CD4-positive, alpha-beta T cell treated with Interleukin-1 beta for 1 hour (primary cell): ENCODE measurements at regions not wholly inside any gene's neighbourhood (a gene's known extent, or its start where the extent isn't known, plus 50 kb on each side); places are given as distances from the start of the nearest gene placed in this dataset.

Experiments
- DNase-seq, 2 donors: peaks; one replicate each; pipeline ENCODE4 v3.0.0-alpha.2; 2020 to 2022

DNA sequence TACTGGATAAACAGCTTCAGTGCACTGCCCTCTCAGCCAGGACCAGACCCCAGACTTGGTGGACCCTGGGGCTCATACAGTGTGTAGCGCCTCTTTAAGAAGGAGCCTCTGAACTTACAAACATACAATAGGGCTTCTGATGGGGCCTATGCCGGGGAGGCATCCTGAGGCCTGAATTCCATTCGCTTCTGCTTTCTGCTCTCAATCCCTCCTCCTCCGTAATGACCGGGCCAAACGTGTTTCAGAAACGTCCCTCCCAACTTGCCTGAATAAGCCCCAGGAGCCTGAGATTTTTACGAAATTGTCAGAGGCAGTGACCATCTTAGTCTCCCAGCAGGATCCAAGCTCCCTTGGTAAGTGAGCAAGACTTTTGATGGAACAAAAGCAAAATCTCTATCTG, 128.1 kb upstream of the BOD1 start:
- no peak for DNase-seq

DNA sequence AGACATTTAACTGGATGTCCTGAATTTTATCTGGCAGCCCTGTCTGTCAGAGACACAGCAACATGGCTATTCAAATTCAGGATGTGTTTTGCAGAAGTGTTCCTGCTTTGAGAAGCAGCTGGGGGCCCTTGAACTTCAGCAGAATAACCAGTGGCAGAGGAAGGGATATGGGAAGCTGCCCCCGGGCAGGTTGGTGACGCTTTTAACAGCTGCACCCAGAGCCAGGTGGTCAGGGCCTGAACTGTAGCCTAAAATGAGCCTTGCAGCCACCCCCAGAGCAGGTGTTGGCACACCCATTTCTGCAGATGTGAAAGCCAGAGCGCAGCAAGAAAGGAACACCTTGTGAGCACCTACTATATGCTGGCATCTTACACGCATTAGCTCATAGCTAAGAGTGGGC, 128.7 kb upstream of the BOD1 start:
- DNase-seq: peak in 1 of 2 donors; percentile 65

DNA sequence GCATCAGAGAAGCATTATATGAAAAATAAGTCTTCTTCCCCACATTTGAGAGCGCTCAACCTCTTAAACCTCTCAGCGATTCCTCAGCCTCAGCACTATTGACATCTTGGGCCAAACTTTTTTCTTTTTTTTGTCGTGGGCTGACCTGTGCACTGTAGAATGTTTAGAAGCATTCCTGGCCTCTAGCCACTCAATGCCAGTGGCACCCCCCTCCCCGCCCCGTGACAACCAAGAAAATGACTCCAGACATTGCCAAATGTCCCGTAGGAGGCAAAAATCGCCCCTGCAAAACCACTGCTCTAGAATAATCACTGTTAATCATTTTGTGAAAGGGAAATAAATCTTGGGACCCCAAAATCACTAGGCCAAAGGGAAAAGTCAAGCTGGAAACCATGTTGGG, 129.1 kb upstream of the BOD1 start:
- no peak for DNase-seq

DNA sequence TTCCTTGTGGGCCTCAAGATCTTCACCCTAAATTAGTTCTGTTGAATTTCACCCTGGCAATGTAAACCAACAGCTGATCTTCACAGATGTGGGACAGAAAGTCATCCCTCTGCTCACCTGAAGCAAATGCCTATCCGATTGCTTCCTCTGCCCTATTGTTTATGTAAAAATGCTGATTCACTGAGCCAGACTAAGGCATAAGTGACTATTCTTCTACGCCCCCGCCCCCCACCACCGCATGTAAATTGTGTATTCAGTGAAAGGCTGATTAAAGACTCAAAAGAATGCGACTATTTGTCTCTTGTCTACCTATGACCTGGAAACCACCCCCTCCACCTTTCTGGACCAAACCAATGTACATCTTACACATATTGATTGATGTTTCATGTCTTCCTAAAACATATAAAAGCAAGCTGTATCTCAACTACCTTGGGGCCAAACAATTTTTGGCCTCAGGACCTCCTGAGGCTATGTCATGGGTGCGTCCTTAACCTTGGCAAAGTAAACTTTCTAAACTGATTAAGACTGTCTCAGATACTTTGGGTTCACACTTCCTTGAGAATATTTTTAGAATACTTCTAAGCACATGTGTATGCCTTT, 129.7 kb upstream of the BOD1 start:
- DNase-seq: no peak

DNA sequence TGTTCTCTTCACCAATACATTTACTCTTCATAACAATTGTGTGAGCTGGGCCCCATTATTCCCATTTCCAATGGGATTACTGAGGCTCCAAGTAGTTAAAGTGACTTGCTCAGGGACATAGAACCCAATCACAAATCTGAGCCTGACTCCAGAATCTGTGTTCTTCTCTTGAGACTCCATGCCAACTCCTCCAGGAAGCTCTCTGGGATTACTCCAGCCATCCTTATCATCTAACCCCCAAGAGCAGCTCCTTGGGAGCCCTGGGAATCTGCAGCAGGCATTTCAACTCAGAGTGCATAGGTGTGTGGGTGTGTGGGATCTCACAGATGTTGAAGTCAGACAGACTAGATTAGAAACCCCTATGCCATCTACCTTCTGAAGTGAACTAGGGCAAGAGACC, 131.4 kb upstream of the BOD1 start:
- DNase-seq: no peak

DNA sequence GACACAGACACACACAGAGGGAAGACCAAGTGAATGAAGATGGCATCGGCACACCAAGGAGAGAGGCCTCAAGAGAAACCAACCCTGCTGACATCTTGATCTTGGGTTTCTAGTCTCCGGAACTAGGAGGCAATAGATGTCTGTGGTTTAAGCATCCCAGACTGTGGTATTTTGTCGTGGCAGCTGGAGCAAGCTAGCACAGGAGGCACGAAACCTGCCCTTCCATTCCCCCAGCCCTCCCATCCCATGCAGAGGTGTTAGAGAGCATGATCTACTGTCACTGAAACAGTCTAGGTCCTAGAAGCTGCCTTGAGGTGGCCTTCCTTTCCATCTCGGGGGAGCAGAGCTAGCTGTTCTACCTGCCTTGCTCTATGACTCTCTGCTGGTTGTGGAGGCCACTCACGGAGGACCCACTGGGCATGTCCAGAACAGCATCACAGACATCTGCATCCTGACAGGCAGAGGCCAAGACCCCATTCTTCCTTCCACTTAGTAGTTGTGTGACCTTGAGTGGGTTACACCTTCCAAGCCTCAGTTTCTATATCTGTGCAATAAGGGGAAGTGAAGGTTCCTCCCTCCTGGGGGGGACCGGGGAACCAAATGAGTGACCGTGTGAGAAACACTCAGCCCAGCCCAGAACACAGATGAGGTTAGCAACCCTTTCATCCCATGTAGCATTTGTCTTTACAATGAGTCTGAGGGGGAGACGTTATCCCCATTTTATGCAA, 134.3 kb upstream of the BOD1 start:
- no peak for DNase-seq

DNA sequence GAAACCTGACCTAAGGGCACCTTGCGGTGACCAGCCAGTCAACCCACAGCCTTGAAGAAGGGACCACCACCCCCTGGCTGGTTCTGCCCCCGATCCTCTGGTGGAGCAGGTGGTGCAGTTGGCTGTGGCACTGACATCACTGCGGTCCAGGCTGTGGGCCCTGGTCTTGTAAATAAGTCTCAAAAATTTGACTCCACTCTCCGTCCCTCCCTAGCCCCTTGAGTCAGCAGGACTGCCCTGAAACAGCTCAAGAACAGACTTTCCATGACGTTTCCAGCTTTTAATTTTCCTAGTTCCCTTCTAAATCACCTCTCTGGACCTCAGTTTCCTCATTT, 134.8 kb upstream of the BOD1 start:
- DNase-seq: no peak

DNA sequence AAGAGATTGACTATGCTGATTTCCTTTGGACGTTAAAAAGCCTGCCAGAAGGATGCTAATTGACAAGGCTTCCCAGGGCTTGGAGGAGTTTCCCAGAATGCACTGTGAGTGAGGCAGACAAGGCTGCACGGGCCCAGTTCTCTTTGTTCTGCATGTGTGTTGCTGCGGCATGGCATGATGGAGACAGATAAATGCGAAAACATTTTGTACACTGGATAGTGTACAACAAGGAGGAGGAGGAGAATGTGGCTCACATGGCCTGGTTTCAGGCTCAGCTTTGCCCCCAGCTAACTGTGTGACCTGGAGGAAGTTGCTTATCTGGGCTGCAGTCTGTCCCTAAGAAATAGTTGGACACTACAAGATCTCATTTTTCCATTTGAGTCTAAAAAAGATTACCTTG, 135.5 kb upstream of the CPEB4 start:
- DNase-seq: no peak

DNA sequence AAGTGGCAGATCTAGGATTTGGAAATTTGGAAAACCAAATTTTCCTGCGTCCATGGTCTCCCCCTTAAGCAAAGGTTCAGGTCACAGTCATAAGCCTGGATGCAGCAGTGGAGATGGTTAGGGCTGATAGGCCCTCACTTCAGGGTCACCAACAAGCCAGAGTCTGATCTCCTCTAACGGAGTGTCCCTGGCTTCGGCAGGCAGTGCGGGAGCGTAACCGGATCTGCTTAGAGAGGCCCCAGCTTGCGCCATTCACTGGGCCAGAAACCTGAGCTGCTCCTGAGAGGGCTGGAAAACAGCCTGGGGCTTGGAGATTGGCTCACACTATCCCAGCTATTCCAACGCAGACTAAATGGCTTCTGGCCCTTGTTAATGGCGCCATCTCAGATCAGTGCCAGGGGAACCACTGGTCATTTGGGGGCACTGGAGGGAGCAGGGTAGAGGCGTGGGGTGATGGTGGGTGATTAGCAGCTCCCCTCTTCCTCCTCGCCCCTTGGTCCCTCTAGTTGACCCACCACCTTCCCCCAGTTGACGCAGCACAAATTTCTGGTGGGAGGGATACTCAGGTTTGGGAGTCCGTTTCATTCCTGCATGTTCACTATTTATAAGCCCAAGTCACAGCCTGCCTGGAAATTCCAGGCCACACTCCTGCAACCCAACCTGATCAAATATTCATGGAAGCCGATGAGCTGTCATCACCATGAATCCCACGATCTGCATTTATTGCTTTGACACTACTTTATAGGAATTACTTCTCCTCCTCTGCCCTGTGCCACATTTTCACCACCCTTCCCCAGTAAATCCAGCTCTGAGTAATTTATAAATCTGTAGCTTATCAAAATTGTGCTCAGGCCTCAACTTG, 134.6 kb upstream of the CPEB4 start:
- no peak for DNase-seq

DNA sequence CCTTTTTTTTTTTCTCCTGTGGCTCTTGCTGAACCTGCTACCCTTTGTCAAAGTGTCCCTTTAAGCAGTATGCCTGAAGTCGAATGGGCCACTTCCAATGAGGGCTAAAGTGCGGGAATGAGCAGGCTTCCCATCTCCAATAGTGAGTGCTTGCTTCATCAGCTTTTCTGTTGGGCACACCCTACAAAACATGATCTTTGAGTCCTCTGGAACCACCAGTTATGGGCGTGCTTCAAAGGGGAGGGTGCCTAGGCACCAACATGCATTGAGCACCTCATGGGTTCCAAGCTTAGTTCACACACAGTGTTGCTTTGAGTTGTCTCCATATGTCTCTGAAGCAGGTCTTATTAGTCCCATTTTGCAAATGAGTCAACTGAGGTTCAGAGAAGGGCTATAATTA, 132.8 kb upstream of the CPEB4 start:
- no peak for DNase-seq

DNA sequence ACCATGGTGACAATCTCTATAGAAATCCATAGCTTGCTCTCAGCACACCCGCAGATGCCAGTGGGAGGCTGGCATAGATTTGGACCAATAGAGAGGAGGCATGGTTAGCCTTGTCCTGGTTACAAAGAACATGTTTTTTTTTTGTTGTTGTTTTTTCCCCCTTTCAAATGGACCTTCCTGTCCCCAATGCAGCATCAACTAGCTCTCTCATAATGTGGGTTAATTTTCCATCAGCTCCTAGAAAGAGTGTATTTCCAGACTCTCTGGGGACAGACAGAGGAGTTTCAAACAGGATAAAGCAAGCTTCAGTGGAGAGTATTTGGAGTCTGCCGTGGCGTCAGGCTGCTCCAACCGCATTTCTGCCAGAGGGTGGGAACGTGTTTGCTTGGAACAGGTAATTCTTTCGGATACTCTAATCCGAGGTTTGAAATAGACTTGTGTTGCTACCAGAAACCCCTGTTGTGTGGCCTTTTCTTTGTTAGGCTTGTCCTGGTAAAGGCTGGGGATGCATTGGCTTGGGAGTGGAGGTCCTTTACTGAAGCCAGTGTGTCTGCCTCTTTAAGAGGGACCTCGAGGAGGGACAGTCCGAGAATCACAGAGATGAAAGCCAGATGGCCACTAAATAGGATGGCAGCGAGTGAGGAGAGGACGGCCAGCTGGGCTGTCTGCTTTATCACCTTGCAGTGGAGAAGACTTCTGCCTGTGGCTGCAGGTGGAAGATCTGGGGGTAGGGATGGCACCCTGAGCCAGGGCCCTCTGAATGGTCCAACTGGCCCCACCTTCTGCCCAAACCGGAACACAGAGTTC, 130.5 kb upstream of the CPEB4 start:
- DNase-seq: no peak

DNA sequence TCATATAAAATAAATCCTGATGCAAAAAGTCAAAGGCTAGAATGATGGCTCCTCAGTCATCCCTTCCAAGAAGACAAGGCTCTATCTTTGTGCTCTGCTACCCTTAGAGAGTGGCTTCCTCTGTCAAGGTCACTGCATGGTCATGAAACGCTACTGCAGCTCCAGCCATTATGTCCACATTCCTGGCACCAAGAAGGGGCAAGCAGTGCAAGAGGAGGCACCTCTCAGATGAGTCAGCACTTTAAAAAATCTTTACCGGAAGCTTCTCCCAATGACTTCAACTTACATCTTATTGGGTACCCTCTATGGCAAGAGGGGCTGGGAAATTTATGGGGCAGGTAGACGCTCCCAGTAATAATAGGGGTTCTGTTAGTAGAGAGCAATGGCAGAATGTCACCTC, 129.5 kb upstream of the CPEB4 start:
- no peak for DNase-seq

DNA sequence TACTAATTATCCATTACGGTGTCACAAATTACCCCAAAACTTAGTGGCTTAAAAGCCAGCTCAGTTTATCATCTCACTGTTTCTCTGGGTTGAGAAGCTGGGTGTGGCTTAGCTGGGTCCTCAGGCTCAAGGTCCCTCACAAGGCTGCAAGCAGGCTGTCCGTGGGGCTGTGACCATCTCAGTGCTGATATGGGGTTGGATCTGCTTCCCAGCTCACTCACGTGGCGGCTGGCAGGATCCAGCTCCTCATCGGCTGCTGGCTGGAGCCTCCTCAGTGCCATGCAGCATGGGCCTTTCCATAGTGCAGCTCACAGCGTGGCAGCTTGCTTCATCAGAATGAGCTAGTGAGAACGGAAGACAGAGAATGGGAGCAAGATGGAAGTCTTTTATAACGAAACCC, 128.5 kb upstream of the CPEB4 start:
- DNase-seq: no peak

DNA sequence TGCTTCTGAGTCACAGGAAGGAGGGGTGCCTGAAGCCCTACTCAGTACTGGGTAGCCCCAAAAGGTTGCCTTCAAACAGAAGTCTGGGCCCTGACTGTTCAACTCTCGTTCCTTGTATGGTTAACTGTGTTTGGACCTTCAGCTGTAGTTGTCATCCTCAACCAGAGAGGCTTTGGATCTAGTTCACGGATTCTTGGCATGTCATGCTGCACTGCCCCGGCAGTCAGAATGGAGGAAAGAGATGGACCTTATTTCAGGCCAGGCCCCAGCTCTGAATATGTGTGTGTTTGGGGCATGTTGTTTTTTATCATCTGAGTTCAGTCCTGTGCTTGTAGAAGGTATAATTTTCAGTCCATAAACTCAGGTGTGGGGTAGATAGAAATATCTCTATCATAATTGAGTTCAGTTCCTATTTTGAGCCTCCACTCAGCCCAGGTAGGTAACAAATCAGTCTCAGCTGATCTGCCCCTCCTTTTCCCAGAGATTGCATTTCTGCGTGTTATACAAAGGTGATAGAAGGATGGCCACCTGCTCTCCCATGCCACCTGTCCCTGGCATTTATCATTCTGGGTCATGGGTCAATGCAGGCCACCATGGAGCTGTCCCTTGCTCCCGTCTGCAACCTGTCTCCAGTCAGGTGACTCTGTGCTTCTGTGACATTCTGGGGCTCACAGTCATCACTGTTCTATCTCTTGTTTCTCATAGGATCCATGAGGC, 127.5 kb upstream of the CPEB4 start:
- no peak for DNase-seq

DNA sequence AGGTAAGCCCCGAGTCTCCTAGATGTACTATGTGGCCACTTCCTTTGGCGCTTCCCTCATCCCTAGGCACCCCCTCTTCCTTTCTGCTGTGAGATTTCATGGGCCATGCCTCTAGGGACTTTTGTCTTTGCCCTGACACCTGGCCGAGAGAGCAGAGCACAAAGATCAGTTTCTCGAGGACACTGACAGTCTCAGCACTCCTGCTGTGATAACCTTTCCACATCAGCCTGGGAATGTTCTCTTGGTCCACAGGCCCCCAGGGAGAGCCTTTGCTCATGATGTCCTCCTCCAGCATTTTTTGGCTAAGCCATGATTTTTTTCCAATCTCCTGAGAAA, 127.0 kb upstream of the CPEB4 start:
- no peak for DNase-seq

DNA sequence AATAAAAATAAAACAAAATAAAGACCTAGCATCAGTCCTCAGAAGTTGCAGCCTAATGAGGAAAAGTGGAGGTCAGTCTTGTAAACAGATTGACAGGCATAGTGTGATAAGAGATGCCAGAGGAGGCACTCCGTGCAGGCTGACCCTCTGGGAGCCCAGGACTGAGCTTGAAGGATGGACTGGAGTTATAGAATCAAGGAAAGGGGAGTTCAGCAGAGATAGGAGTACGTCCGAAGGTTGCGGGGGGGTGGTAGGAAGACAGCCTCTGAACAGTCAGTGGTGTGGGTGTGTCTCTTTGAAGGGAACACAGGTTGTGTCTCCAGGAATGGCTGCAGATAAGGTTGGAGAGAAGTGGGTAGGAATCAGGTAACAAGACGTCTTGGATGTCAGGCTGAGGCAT, 126.1 kb upstream of the CPEB4 start:
- DNase-seq: no peak

DNA sequence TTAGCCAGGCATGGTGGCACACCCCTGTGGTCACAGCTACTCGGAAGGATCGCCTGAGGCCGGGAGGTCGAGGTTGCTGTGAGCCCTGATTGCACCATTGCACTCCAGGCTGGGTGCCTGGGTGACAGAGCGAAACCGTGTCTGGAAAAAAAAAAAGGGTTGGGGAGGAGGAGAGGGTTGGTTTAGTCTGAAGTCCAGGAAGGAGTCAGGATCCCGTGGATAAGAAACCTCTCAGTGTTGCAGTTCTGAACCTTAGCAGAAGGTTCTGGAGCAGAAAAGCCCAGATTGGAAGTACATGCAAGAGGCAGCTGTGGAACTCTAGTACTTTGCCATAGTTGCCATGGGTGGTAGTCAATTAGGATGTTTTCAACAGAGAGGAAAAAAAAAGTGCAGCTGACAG, 125.2 kb upstream of the CPEB4 start:
- no peak for DNase-seq

DNA sequence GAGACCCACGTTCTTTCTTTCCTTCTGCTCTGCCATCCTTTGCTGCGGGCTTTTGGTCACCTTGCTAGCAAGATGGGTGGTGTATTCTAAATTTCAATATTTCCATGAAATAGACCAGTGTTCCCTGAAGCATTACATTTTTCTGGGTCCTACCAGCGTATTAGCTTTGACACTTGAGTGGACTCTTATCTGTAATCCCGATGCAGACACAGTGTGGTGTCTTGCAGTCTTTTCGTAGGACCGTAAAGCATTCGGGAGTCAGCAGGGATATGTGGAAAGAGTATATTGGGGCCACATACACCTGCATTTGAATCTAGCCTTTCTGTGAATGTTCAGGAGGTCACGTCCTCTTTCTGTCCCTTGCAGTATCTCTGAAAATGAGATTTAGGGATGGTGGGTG, 124.7 kb upstream of the CPEB4 start:
- no peak for DNase-seq

DNA sequence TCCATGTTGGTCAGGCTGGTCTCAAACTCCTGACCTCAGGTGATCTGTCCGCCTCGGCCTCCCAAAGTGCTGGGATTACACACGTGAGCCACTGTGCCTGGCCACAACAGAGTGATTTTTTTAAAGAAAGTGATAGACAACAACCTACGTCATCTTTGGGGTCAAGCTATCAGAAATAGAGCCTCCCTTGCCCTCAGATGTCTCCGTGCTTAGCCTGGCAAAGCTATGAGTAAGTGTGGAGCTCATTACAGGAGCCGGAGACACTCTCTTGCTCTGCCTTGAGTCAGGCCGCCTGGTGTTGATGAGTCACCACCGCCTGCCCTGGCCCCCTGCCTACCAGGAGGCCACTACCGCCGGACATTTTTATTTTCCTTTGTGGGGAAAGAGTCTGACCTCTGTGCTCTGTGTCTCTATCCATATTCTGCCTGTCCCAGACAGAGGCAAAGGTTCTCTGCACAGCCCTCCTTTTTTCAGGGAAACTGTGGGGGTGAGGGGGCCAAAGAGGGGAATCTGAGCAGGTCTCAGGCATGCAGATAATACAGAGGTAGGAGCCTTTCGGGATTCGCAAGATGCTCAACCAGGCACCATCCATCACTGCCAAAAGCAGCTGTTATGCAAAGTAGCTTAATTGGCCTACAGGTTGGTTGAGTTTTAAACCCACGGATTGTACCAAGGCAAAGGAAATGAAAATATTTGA, 123.7 kb upstream of the CPEB4 start:
- DNase-seq: peak in 1 of 2 donors; percentile 60

DNA sequence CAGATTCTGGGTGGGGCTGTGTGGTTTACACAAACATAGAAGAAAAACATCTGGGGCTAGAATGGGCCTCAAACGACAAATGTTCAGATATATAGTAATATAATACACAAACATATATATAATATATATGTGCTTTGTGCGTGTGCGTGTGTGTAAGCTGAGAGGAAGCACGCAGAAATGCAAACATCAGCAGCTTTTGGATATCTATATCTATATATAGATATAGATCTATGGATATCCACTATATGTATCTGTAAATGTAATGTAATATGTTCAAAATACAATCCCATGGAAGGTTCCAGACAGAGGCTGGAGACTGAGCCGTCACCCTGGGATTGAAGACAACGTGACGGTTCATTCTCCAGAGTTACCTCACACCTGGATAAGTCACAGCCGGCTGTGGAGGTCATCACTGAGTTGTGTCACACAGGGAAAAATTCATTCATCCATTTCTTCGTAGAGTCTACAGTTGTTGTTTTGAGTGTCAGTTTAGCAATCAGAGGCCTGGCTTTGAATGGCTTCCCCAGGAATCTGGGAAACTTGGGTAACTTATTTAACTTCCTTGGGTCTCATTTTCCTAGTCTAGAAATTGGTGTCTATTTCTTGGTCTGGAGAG, 123.0 kb upstream of the CPEB4 start:
- no peak for DNase-seq

DNA sequence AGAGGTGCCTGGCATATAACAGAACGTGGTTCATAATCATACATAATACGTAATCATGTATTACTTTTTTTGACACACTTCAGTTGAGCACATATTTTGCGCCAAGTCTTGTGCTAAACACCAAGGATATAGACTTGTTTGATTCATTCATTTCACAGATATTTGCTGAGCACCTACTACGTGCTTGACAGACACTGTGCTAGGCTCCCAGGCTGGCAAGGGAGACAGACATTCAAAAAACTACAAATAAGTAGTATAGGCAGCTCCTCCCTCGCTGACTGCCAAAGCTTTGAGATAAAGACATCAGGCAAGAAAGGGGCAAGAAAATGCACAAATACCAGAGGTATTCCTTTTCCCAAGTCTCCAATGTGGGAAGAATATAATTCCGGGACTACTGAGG, 122.5 kb upstream of the CPEB4 start:
- no peak for DNase-seq
